H9 (cell line): ENCODE measurements at regions not wholly inside any gene's neighbourhood (a gene's known extent, or its start where the extent isn't known, plus 50 kb on each side); places are given as distances from the start of the nearest gene placed in this dataset.

Experiments used
- DNase-seq: peaks from one replicate; pipeline ENCODE4 v3.0.0-alpha.2; 2017
- H2AFZ ChIP-seq: one replicate; pipeline ENCODE4 v1.6.1; 2013; ENCODE audit warnings: mild to moderate bottlenecking, low read length, control low read depth, moderate library complexity
- H2AK5ac ChIP-seq: 2 replicates; pipeline ENCODE4 v1.6.1; 2013; ENCODE audit warnings: low read length, control low read depth, mixed read lengths; ENCODE audit not compliant: insufficient read length
- H2BK120ac ChIP-seq: one replicate; pipeline ENCODE4 v1.6.1; 2013; ENCODE audit warnings: low read depth, mild to moderate bottlenecking, low read length, control low read depth, inconsistent platforms; ENCODE audit not compliant: poor library complexity, severe bottlenecking
- H2BK12ac ChIP-seq: 2 replicates; pipeline ENCODE4 v1.6.1; 2013; ENCODE audit warnings: low read length, control low read depth, mixed read lengths, low read depth; ENCODE audit not compliant: insufficient read length
- H2BK15ac ChIP-seq: 2 replicates; pipeline ENCODE4 v1.6.1; 2013; ENCODE audit warnings: low read depth, low read length, control low read depth
- H2BK20ac ChIP-seq: one replicate; pipeline ENCODE4 v1.6.1; 2013; ENCODE audit warnings: low read depth, mild to moderate bottlenecking, low read length, control low read depth, inconsistent platforms; ENCODE audit not compliant: poor library complexity, severe bottlenecking
- H2BK5ac ChIP-seq: 2 replicates; pipeline ENCODE4 v1.6.1; 2013; ENCODE audit warnings: low read length, control low read depth, mixed read lengths; ENCODE audit not compliant: insufficient read length
- H3K14ac ChIP-seq: 2 replicates; pipeline ENCODE4 v1.6.1; 2013; ENCODE audit warnings: low read length, control low read depth; ENCODE audit not compliant: insufficient read depth
- H3K18ac ChIP-seq: 2 replicates; pipeline ENCODE4 v1.6.1; 2013; ENCODE audit warnings: low read depth, mild to moderate bottlenecking, mixed read lengths, low read length, control low read depth; ENCODE audit not compliant: insufficient read length
- H3K23ac ChIP-seq: 2 replicates; pipeline ENCODE4 v1.6.1; 2013; ENCODE audit warnings: low read length, control low read depth, mixed read lengths, low read depth; ENCODE audit not compliant: insufficient read length
- H3K23me2 ChIP-seq: 2 replicates; pipeline ENCODE4 v1.6.1; 2013; ENCODE audit warnings: low read depth, mild to moderate bottlenecking, mixed read lengths, low read length, control low read depth; ENCODE audit not compliant: insufficient read length, poor library complexity, severe bottlenecking
- H3K27ac ChIP-seq: 2 replicates; pipeline ENCODE4 v1.5.1; 2013; ENCODE audit warnings: low read length, control low read depth, mixed read lengths, low read depth; ENCODE audit not compliant: insufficient read length
- H3K27me3 ChIP-seq: 2 replicates; pipeline ENCODE4 v1.6.1; 2013; ENCODE audit warnings: low read length, control low read depth, inconsistent platforms; ENCODE audit not compliant: insufficient read depth
- H3K4ac ChIP-seq: 2 replicates; pipeline ENCODE4 v1.6.1; 2013; ENCODE audit warnings: low read depth, mild to moderate bottlenecking, control low read depth, inconsistent platforms, low read length, moderate library complexity
- H3K4me1 ChIP-seq: 2 replicates; pipeline ENCODE4 v1.6.1; 2013; ENCODE audit warnings: low read length, control low read depth, inconsistent platforms; ENCODE audit not compliant: insufficient read depth
- H3K4me2 ChIP-seq: 2 replicates; pipeline ENCODE4 v1.6.1; 2013; ENCODE audit warnings: low read length, control low read depth, mixed read lengths; ENCODE audit not compliant: insufficient read length, insufficient read depth
- H3K56ac ChIP-seq: 2 replicates; pipeline ENCODE4 v1.6.1; 2013; ENCODE audit warnings: low read depth, mild to moderate bottlenecking, mixed read lengths, low read length, control low read depth; ENCODE audit not compliant: insufficient read length
- H3K79me1 ChIP-seq: 2 replicates; pipeline ENCODE4 v1.6.1; 2013; ENCODE audit warnings: low read depth, mild to moderate bottlenecking, moderate library complexity, low read length, control low read depth, inconsistent platforms; ENCODE audit not compliant: insufficient read depth, poor library complexity, severe bottlenecking
- H3K79me2 ChIP-seq: 2 replicates; pipeline ENCODE4 v1.6.1; 2013; ENCODE audit warnings: low read length, control low read depth, inconsistent platforms; ENCODE audit not compliant: insufficient read depth
- H3K9ac ChIP-seq: 2 replicates; pipeline ENCODE4 v1.6.1; 2013; ENCODE audit warnings: low read length, control low read depth, mixed read lengths; ENCODE audit not compliant: insufficient read length; ENCODE audit errors: extremely low read depth
- H3K9me3 ChIP-seq: one replicate; pipeline ENCODE4 v1.6.1; 2013; ENCODE audit warnings: low read depth, low read length, inconsistent platforms; ENCODE audit not compliant: control insufficient read depth
- H3T11ph ChIP-seq: one replicate; pipeline ENCODE4 v1.6.1; 2013; ENCODE audit warnings: mild to moderate bottlenecking, low read length, control low read depth, inconsistent platforms
- H4K20me1 ChIP-seq: one replicate; pipeline ENCODE4 v1.6.1; 2013; ENCODE audit not compliant: control insufficient read depth, insufficient read length, insufficient read depth
- H4K5ac ChIP-seq: 2 replicates; pipeline ENCODE4 v1.6.1; 2013; ENCODE audit warnings: low read depth, mild to moderate bottlenecking, mixed read lengths, low read length, control low read depth; ENCODE audit not compliant: insufficient read length
- H4K8ac ChIP-seq: replicated peaks from 2 replicates; pipeline ENCODE4 v1.6.1; 2013; ENCODE audit warnings: low read length, control low read depth, mixed read lengths, low read depth; ENCODE audit not compliant: insufficient read length
- H4K91ac ChIP-seq: 2 replicates; pipeline ENCODE4 v1.6.1; 2013; ENCODE audit warnings: low read depth, mild to moderate bottlenecking, moderate library complexity, mixed read lengths, low read length, control low read depth; ENCODE audit not compliant: insufficient read length
- H3K27ac Mint-ChIP-seq, 3 experiments: 2 replicates in 2 of 3; 3 replicates in 1 of 3; pipeline ENCODE4 v1.8.0; 2020 to 2021; ENCODE audit warnings: mixed read lengths in 3 of 3, mild to moderate bottlenecking in 1 of 3, moderate library complexity in 1 of 3
- H3K27me3 Mint-ChIP-seq: 2 replicates; pipeline ENCODE4 v1.8.0; 2021; ENCODE audit warnings: low read depth, mild to moderate bottlenecking, moderate library complexity, mixed read lengths
- H3K36me3 Mint-ChIP-seq, 3 experiments: 2 replicates in 2 of 3; 3 replicates in 1 of 3; pipeline ENCODE4 v1.8.0; 2020 to 2021; ENCODE audit warnings: low read depth in 3 of 3, mixed read lengths in 3 of 3; ENCODE audit not compliant: insufficient read depth in 1 of 3
- H3K4me1 Mint-ChIP-seq, 2 experiments: 2 replicates each; pipeline ENCODE4 v1.8.0; 2020; ENCODE audit warnings: mixed read lengths in 2 of 2
- H3K4me3 Mint-ChIP-seq, 2 experiments: 2 replicates in 1 of 2; 3 replicates in 1 of 2; pipeline ENCODE4 v1.8.0; 2020 to 2021; ENCODE audit warnings: mild to moderate bottlenecking in 2 of 2, mixed read lengths in 2 of 2, moderate library complexity in 1 of 2
- H3K9me3 Mint-ChIP-seq, 2 experiments: 2 replicates in 1 of 2; 3 replicates in 1 of 2; pipeline ENCODE4 v1.8.0; 2020; ENCODE audit warnings: mild to moderate bottlenecking in 2 of 2, mixed read lengths in 2 of 2, moderate library complexity in 1 of 2
- WGBS: extraction: QIAGEN DNeasy Blood & Tissue Kit; methylation state at CpG from one replicate; pipeline ENCODE4 v1.1.7; 2013; ENCODE audit warnings: missing lambda C conversion rate, low lambda C conversion rate, mixed read lengths; ENCODE audit not compliant: insufficient read length; ENCODE audit errors: extremely low coverage; 5-methylcytosine and 5-hydroxymethylcytosine counted together
- TF ChIP-seq, protein P1 (sequence below): fragments of 200-600 bp; sonication (generic); conservative IDR thresholded peaks from 3 replicates; pipeline ENCODE4 v1.8.0; 2021; ENCODE audit warnings: antibody characterized with exemption, mild to moderate bottlenecking

GRCh38 chr14:97331058-97331457 is 533.9 kb downstream of the VRK1 start:
- WGBS: no CpG with 5 or more reads among the region's 3 CpGs
- no peak overlapping the region for H2BK20ac ChIP-seq
- no peaks in the 10 kb centered on the region for H3K4me1 ChIP-seq
- Mint-ChIP-seq H3K27me3 (no peaks in the 10 kb centered on the region; the same call in 1 of the 2 replicates), H3K4me3 (no peak overlapping the region), H3K9me3 (peaks cover 0 to 2% of the 10 kb centered on the region in 2 experiments; a peak in 2 of 5 replicates), H3K36me3 (no peaks in the 10 kb centered on the region; a peak in 1 of 7 replicates), H3K4me1 (peaks cover 7 to 11% of the 10 kb centered on the region in 2 experiments), H3K27ac (no peak overlapping the region)
- H4K91ac ChIP-seq: no peak overlapping the region
- no peak overlapping the region for H4K8ac ChIP-seq
- H2BK12ac ChIP-seq: no peak overlapping the region
- no peak overlapping the region for H3K9ac ChIP-seq
- H2BK120ac ChIP-seq: no peak overlapping the region
- no peak overlapping the region for H3K56ac ChIP-seq
- no peak overlapping the region for H2BK5ac ChIP-seq
- no peaks in the 10 kb centered on the region for H3K79me2 ChIP-seq
- no peak overlapping the region for H3K23ac ChIP-seq
- no peak overlapping the region for H2AFZ ChIP-seq
- H3K27ac ChIP-seq: no peak overlapping the region
- H3K14ac ChIP-seq: no peak overlapping the region
- H3K27me3 ChIP-seq: no peaks in the 10 kb centered on the region
- H4K5ac ChIP-seq: no peak overlapping the region
- no peak overlapping the region for H3K4me2 ChIP-seq
- no peak for DNase-seq
- H3K4ac ChIP-seq: no peak overlapping the region
- no peaks in the 10 kb centered on the region for H4K20me1 ChIP-seq
- H3T11ph ChIP-seq: no peak overlapping the region
- TF ChIP-seq, protein P1, sequence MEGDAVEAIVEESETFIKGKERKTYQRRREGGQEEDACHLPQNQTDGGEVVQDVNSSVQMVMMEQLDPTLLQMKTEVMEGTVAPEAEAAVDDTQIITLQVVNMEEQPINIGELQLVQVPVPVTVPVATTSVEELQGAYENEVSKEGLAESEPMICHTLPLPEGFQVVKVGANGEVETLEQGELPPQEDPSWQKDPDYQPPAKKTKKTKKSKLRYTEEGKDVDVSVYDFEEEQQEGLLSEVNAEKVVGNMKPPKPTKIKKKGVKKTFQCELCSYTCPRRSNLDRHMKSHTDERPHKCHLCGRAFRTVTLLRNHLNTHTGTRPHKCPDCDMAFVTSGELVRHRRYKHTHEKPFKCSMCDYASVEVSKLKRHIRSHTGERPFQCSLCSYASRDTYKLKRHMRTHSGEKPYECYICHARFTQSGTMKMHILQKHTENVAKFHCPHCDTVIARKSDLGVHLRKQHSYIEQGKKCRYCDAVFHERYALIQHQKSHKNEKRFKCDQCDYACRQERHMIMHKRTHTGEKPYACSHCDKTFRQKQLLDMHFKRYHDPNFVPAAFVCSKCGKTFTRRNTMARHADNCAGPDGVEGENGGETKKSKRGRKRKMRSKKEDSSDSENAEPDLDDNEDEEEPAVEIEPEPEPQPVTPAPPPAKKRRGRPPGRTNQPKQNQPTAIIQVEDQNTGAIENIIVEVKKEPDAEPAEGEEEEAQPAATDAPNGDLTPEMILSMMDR: no peak
- H3K79me1 ChIP-seq: no peaks in the 10 kb centered on the region
- H2BK15ac ChIP-seq: no peak overlapping the region
- no peak overlapping the region for H2AK5ac ChIP-seq
- no peak overlapping the region for H3K18ac ChIP-seq
- no peaks in the 10 kb centered on the region for H3K9me3 ChIP-seq
- no peaks in the 10 kb centered on the region for H3K23me2 ChIP-seq
